ENCODE measurements at regions not wholly inside any gene's neighbourhood (a gene's known extent, or its start where the extent isn't known, plus 50 kb on each side); places are given as distances from the start of the nearest gene placed in this dataset.
"Not testable (repeated sequence)": the region's sequence is repeated elsewhere in the genome, so short reads cannot be mapped to it uniquely, and the experiment has no call there.

DNA sequence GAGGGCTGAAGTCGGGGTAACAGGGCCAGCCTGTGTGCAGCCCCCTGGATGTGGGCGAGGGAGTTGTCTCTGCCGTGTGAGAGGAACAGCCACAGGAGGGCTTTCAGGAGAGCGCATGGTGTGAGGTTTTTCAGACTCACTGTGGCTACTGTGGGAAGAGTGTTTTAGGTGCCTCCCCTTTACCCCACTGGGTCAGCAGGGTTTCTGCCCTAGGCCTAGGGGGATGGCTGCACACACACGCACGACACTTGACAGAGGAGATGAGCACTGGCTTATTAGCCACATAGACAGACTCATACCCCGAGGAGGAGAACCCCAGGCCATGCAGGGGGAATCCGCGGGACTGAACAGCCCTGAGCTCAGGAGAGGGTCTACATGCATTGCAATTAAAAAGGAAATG lies 70.8 kb upstream of the GOLGA6L6 start:
- not testable (repeated sequence) for ATAC-seq

DNA sequence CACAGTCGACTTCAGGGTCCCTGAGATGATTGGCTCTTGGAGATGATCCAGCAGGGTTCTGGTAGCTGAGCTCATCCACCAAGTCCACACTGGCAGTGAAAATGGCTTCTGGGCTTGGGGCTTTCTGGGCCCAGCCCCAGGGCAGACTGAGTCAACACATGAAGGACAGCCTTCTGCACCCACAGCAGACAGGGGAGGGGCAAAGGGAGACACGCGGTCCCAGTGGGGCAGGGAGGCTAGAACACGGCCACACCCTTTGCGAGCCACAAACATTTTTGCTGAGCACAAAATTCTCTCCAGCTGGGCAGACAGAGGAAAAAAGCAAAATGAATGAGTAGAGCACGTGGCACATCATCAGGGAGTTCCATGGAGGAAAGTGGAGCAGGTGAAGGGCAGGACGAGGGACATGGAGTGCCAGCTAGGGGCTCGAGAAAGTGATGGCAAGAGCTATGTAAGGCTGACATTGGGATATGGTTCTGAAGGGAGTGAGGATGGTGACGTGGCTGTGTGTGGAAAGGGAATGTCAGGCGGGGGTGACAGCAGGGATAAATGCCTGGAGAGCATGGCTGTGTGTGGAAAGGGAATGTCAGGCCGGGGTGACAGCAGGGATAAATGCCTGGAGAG lies 70.2 kb upstream of the GOLGA6L6 start:
- ATAC-seq: not testable (repeated sequence)

DNA sequence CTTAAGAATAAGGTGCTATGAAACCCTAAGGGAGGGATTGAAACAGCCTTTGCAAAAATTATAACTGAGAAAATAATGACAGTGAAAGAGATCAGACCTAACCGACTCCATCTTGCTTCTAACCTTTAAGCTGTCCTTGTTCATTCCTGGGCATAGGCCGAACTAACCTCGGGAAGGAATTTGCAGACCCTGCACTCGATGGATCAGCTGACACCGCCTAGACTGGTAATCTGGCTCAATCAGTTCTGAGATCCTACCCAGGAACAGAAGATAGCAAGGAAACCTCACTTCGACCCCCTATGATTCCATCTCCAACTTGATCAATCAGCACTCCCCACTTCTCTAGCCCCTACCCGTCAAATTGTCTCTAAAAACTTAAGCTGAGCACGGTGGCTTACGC lies 66.6 kb upstream of the GOLGA6L6 start:
- ATAC-seq: not testable (repeated sequence)

DNA sequence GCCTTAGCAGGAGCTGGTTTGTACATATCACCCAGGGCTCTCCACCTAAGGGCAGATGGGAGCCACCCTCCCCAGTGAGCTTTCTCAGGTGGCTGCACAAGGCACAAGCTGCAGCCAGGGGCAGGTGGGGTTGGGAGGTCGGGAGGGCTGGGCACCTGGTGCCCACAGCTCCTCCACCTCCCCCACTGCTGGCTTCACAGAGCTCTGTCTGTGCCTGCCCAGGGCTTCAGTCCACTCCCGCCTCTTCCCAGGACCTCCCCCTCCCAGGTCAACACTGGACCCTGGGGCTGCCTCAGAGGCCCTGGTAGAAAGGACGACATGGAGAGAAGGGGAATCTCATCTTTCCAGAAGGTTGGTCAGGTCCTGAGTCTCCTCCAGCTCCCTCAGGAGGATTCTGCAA lies 55.6 kb upstream of the GOLGA6L6 start:
- not testable (repeated sequence) for ATAC-seq

DNA sequence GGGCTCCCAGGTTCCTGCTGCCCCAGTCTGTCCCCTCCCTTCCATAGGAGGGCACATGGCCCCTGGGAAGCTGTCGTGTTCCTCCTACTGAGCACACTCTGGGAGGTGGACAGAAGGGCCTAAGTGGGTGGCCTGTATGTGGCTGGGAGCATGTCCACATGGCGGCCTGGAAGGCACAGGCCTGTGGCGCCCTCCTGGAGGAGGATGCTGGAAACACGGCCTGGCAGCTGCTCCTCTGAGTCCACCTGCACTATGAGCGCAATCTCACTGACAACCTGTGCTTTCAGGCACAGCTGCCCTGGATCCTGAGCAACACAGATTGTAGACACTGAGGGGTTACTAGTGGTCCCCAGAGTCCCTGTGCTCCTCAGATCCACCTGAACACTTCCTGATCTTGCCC lies 52.6 kb upstream of the GOLGA6L6 start:
- ATAC-seq: peak; percentile 18; the same call in 2 of the 3 replicates

DNA sequence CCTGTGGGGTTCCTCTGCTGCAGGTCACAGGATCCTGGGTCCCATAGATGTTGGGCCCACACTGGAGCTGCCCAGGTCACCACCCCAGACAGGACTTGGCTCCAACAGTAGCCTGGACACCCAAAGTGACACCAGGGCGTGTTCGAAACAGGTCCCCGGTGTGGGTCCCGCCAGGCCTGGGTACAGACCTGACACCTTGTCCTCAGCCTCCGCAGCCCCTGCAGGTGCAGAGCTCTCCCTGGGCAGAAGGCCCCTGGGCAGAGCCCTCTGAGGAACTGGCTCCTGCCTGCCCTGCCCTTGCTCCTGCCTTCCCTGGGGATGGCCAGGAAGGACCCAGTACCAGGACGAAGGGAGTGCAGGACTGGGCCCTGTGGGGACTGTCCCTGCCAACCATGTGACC lies 50.3 kb upstream of the GOLGA6L6 start:
- not testable (repeated sequence) for ATAC-seq

All from SK-N-SH treated with all-trans-retinoic acid at 6 μM for 48 hours (cell line).